ENCODE measurements at regions not wholly inside any gene's neighbourhood (a gene's known extent, or its start where the extent isn't known, plus 50 kb on each side); places are given as distances from the start of the nearest gene placed in this dataset.

GRCh38 chr3:1632128-1632527 lies 466.5 kb upstream of the CNTN4 start (continued):
- TF ChIP-seq MITF (IDR thresholded peaks at IDR 0.05) = no peak

- ChIA-PET CTCF (ENCODE audit: low intra/inter-chr PET ratio) (no interaction called here), POLR2A (no interaction called here)
- no peak overlapping the region for H3K27ac ChIP-seq (ENCODE audit: extremely low read depth, low read depth, low read length)
- H3K4me2 ChIP-seq (ENCODE audit: insufficient read depth, low read length) = no peak overlapping the region
- intact Hi-C loops (cut with micrococcal nuclease) = no loop called here
- H3K4me3 ChIP-seq = no peak overlapping the region
- H4K20me1 ChIP-seq (replicated peaks; ENCODE audit: control insufficient read depth, insufficient read depth, low read length) = no peaks in the 10 kb centered on the region
- FAIRE-seq = no peak
- H3K9me1 ChIP-seq (ENCODE audit: control insufficient read depth, insufficient read depth, low read length) = no peaks in the 10 kb centered on the region
- in situ Hi-C loops (cut with MboI) = no loop called here
- no peaks in the 10 kb centered on the region for H3K9me3 ChIP-seq (replicated peaks; ENCODE audit: control insufficient read depth, insufficient read depth, low read depth, low read length)
- 0% methylated on average over 1 of the region's 1 CpG for WGBS (ENCODE audit: insufficient coverage, low coverage, missing lambda C conversion rate)
- no TSS peak for BruUV-seq (replicated peaks)
- no peak overlapping the region for H3K9ac ChIP-seq (ENCODE audit: insufficient read depth in 1 of 2, low read depth in 2 of 2, low read length in 2 of 2)
- H3K4me1 ChIP-seq (replicated peaks in 1 of 2; ENCODE audit: control insufficient read depth in 2 of 2, insufficient read depth in 2 of 2, low read length in 2 of 2) = no peaks in the 10 kb centered on the region
- H2AFZ ChIP-seq (ENCODE audit: low read depth, low read length) = no peak overlapping the region
- no peak for TF ChIP-seq MITF (IDR thresholded peaks at IDR 0.05)
- no peak for TF ChIP-seq SRSF1 (IDR thresholded peaks at IDR 0.05; ENCODE audit: low read depth, low read length)
- no peak for ATAC-seq
- no peak for DNase-seq (ENCODE audit: extremely low read depth in 1 of 4, low spot score in 3 of 4)
- no peaks in the 10 kb centered on the region for H3K79me2 ChIP-seq (ENCODE audit: control insufficient read depth, insufficient read depth, low read length)
- no peaks in the 10 kb centered on the region for H3K27me3 ChIP-seq (ENCODE audit: control insufficient read depth in 2 of 2, insufficient read depth in 2 of 2, low read length in 2 of 2)
- no peaks in the 10 kb centered on the region for H3K36me3 ChIP-seq (ENCODE audit: control insufficient read depth, insufficient read depth, low read length)
Measured at GRCh38 chr3:1661839-1662238, 436.8 kb upstream of the CNTN4 start.
